Tibial artery (tissue), 4 donors: ENCODE measurements at regions not wholly inside any gene's neighbourhood (a gene's known extent, or its start where the extent isn't known, plus 50 kb on each side); places are given as distances from the start of the nearest gene placed in this dataset.
A peak's percentile ranks its signal among the peaks of the same experiment; 100 is the strongest.

Experiments used
- DNase-seq, 2 donors: peaks; one replicate each; pipeline ENCODE4 v3.0.0-alpha.2; 2019
- H3K27ac ChIP-seq, 2 donors: fragments of 200-600 bp; sonication (generic) in 1 of 2; 1 replicate in 1 of 2; 2 replicates in 1 of 2; pipeline ENCODE4 v1.5.1; 2018 to 2019; ENCODE audit warnings: mild to moderate bottlenecking in 1 of 2
- H3K27me3 ChIP-seq, 2 donors: fragments of 200-600 bp; sonication (generic) in 1 of 2; one replicate each; pipeline versions ENCODE4 v1.5.1 to v1.6.0; 2016 to 2019
- H3K36me3 ChIP-seq, 3 donors: fragments of 200-600 bp; sonication (generic) in 2 of 3; one replicate each; pipeline ENCODE4 v1.5.1; 2016 to 2019; ENCODE audit warnings: mild to moderate bottlenecking in 2 of 3
- H3K4me1 ChIP-seq, 4 donors: fragments of 200-600 bp; sonication (generic) in 2 of 4; 1 replicate in 3 of 4; 2 replicates in 1 of 4; pipeline ENCODE4 v1.5.1; 2016 to 2019
- H3K4me3 ChIP-seq, 2 donors: fragments of 200-600 bp; sonication (generic) in 1 of 2; 1 replicate in 1 of 2; 2 replicates in 1 of 2; pipeline ENCODE4 v1.5.1; 2018 to 2019; ENCODE audit warnings: mild to moderate bottlenecking in 2 of 2
- H3K9me3 ChIP-seq, 3 donors: fragments of 200-600 bp; sonication (generic) in 1 of 3; one replicate each; pipeline ENCODE4 v1.5.1; 2016 to 2019
- intact Hi-C: fragments of 100-400 bp; cut with DNase I; formaldehyde crosslinking; loops from one replicate; pipeline ENCODE4 v1.15.0; 2023; ENCODE audit warnings: low total_unique reads
- TF ChIP-seq, protein P1 (sequence below), 2 experiments: fragments of 200-600 bp in 1 of 2; fragments of 450-650 bp in 1 of 2; IDR thresholded peaks; one replicate each; pipeline ENCODE4 v1.5.1; 2017 to 2019; ENCODE audit warnings: antibody characterized with exemption in 2 of 2, mild to moderate bottlenecking in 1 of 2, moderate library complexity in 1 of 2

DNA sequence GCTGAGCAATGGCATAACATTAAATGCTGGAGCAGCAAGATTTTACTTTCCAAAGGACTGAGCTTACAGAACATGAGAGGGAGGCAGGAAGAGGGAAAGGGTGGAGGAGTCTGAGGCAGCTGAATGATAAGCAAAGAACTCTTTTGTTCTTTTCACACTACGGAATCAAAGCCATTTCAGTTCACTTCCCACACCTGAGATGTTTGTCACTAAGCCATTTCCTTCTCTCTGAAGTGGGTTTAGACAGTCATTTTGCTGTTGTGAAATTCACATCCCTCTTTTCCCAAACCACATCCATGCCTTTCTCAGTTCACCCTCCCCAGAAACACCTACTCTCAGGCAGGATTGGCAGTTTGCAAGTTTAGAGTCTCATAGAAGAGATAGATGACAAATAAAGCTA is 267.9 kb downstream of the ADGRG6 start:
- H3K27me3 ChIP-seq = no peaks in the 10 kb centered on the region
- H3K4me3 ChIP-seq = no peak overlapping the region
- TF ChIP-seq, protein P1, sequence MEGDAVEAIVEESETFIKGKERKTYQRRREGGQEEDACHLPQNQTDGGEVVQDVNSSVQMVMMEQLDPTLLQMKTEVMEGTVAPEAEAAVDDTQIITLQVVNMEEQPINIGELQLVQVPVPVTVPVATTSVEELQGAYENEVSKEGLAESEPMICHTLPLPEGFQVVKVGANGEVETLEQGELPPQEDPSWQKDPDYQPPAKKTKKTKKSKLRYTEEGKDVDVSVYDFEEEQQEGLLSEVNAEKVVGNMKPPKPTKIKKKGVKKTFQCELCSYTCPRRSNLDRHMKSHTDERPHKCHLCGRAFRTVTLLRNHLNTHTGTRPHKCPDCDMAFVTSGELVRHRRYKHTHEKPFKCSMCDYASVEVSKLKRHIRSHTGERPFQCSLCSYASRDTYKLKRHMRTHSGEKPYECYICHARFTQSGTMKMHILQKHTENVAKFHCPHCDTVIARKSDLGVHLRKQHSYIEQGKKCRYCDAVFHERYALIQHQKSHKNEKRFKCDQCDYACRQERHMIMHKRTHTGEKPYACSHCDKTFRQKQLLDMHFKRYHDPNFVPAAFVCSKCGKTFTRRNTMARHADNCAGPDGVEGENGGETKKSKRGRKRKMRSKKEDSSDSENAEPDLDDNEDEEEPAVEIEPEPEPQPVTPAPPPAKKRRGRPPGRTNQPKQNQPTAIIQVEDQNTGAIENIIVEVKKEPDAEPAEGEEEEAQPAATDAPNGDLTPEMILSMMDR (IDR thresholded peaks at IDR 0.05) = no peak
- intact Hi-C loops = no loop called here
- H3K27ac ChIP-seq = peak overlapping the region; percentile 29 to 53
- DNase-seq = no peak
- no peaks in the 10 kb centered on the region for H3K9me3 ChIP-seq
- no peaks in the 10 kb centered on the region for H3K36me3 ChIP-seq
- peaks cover 0 to 43% (median 23%) of the 10 kb centered on the region in 4 donors for H3K4me1 ChIP-seq

DNA sequence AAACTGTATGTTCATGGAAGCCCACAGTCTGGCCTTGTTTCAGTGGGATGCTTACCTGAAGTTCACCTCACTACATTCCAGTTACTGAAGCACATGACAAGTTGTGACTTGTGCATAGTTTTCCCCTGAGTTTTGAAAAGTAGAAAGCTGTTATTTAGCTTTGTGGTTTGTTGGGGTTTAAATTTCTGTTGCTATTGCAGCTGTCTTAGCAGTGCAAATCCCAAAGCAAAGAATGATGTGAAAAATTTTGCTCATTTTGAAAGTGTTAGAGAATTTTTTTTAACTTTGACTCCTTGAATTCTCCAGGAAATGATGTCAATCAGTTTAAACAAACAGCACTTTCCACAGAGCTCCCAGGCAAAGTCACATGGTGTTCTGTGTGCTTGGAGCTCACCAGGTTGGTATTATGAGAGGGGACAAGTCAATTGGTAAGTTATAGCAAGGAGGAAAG is 268.4 kb downstream of the ADGRG6 start:
- Histone ChIP-seq H3K4me3 (no peak overlapping the region), H3K27ac (peak overlapping the region; percentile 29 to 53), H3K9me3 (no peaks in the 10 kb centered on the region), H3K4me1 (peaks cover 0 to 43% (median 23%) of the 10 kb centered on the region in 4 donors), H3K36me3 (no peaks in the 10 kb centered on the region), H3K27me3 (no peaks in the 10 kb centered on the region)
- TF ChIP-seq, protein P1 (IDR thresholded peaks at IDR 0.05) = no peak
- intact Hi-C loops = no loop called here
- DNase-seq = no peak

DNA sequence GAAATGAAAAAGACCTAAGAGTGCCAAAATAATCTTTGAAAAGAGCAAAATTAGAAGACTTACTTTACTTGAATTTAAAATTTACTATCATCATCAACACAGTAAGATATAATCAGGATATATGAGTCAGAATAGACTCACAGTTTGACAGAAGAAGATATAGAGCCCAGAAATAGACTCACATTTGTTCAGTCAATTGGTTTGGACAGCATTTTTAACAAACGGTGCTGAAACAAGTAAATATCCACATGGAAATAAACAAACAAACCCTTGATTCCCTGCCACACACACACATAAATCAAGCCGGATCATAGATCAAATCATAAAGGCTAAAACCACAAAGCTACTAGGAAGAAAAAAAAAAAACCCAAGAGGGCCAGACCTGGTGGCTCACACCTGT is 291.1 kb downstream of the ADGRG6 start:
- no peak overlapping the region for H3K4me3 ChIP-seq
- DNase-seq = no peak
- no peaks in the 10 kb centered on the region for H3K9me3 ChIP-seq
- H3K27ac ChIP-seq = no peak overlapping the region
- no peaks in the 10 kb centered on the region for H3K36me3 ChIP-seq
- TF ChIP-seq, protein P1 (IDR thresholded peaks at IDR 0.05) = no peak
- intact Hi-C loops = no loop called here
- H3K27me3 ChIP-seq = no peaks in the 10 kb centered on the region
- H3K4me1 ChIP-seq = no peaks in the 10 kb centered on the region

DNA sequence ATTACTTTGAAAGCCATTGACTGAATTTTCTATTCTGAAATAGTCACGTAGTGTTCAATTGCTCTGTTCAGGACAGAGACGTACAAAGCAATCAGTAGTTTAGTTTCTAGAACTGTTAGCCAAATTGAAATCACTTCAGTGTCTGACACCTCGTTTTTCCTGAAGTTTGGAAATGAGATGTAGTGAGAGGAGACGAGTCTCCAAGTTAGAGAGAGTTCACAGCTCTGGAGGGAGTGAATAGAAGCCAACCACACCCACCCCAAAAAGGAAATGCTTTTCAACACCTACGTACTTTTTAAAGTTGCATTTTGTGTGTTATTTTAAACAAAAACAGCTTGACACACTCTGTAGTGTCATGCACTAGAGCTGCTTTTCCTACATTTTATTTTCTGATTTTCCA is 296.0 kb downstream of the ADGRG6 start:
- Histone ChIP-seq H3K4me3 (no peak overlapping the region), H3K4me1 (no peaks in the 10 kb centered on the region), H3K27ac (no peak overlapping the region), H3K36me3 (no peaks in the 10 kb centered on the region), H3K9me3 (no peaks in the 10 kb centered on the region), H3K27me3 (no peaks in the 10 kb centered on the region)
- intact Hi-C loops = no loop called here
- TF ChIP-seq, protein P1 (IDR thresholded peaks at IDR 0.05) = no peak
- no peak for DNase-seq

DNA sequence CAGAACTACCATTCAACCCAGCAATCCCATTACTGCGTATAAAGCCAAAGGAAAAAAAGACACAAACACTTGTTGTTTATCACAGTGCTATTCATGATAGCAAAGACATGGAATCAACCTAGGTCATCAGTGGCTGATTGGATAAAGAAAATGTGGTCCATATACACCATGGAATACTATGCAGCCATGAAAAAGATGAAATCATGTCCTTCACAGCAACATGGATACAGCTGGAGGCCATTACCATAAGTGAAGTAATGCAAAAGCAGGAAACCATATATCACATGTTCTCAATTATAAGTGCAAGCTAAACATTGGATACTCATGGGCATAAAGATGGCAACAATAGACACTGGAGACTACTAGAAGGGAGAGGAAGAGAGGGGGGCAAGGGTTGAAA is 299.6 kb downstream of the ADGRG6 start:
- no peaks in the 10 kb centered on the region for H3K36me3 ChIP-seq
- H3K4me1 ChIP-seq = no peaks in the 10 kb centered on the region
- intact Hi-C loops = no loop called here
- H3K27ac ChIP-seq = no peak overlapping the region
- TF ChIP-seq, protein P1 (IDR thresholded peaks at IDR 0.05) = no peak
- no peak for DNase-seq
- H3K9me3 ChIP-seq = no peaks in the 10 kb centered on the region
- H3K27me3 ChIP-seq = no peaks in the 10 kb centered on the region
- no peak overlapping the region for H3K4me3 ChIP-seq

DNA sequence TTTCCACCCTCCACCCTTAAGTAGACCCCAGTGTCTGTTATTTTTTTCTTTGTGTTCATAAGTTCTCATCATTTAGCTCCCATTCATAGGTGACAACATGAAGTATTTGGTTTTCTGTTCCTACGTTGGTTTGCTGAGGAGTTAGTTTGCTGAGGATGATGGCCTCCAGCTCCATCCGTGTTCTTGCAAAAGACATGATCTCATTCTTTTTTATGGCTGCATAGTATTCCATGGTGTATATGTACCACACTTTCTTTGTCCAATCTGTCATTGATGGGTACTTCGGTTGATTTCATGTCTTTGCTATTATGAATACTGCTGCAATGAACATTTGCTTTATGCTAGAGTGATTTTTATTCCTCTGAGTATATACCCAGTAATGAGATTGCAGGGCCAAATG is 301.2 kb downstream of the ADGRG6 start:
- Histone ChIP-seq H3K4me1 (no peaks in the 10 kb centered on the region), H3K9me3 (no peaks in the 10 kb centered on the region), H3K36me3 (no peaks in the 10 kb centered on the region), H3K27ac (no peak overlapping the region), H3K27me3 (no peaks in the 10 kb centered on the region), H3K4me3 (no peak overlapping the region)
- intact Hi-C loops = no loop called here
- TF ChIP-seq, protein P1 (IDR thresholded peaks at IDR 0.05) = no peak
- DNase-seq = no peak
